ENCODE measurements at regions not wholly inside any gene's neighbourhood (a gene's known extent, or its start where the extent isn't known, plus 50 kb on each side); places are given as distances from the start of the nearest gene placed in this dataset.
"Not testable (repeated sequence)": the region's sequence is repeated elsewhere in the genome, so short reads cannot be mapped to it uniquely, and the experiment has no call there.

DNA sequence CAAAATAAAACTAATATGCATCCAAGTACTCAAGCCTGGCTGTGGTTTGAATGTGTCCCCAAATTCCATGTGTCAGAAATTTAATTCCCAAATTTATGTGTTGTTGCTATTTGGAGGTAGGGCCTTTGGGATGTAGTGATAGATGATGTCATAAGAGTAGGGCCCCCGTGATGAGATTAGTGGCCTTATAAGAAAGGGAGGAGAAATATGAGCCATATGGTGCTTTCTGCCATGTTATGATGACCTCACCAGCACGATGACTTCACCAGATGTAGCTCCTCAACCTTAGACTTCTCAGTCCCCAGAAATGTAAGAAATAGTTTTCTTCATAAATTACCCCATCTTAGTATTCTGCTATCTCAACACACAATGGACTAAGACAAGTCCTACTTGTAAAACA lies 2264.0 kb downstream of the ARAP2 start:
- DNase-seq (ENCODE audit: low read depth, low spot score), result no peak

DNA sequence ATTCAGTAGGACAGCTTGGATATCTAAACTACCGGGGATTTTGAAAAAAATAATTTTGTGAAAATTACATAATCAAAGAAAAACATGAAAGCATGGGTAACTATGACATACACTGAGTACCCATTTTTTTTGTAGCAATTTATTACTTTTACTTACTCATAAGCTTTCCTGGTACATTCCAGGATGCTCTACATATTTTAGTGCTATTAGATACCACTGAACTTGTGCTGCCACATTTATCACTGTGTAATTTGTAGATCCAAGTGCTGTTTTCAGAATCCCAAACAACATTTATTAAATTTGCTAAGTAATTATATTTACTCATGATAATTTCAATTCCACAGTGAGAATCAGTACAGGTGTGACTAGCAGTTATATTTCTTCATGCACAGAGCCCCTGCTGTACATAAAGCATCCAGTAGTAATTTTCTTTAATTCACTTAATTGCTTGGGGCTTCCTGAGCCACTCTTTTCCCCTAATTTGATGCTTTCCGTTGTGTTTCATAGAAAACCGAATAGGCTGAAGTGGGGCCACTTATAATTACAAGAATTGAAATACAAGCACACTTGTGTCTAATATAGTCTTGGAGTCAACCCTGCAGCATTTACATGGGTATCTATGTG lies 2254.4 kb downstream of the ARAP2 start:
- no peak for DNase-seq (ENCODE audit: low read depth, low spot score)

DNA sequence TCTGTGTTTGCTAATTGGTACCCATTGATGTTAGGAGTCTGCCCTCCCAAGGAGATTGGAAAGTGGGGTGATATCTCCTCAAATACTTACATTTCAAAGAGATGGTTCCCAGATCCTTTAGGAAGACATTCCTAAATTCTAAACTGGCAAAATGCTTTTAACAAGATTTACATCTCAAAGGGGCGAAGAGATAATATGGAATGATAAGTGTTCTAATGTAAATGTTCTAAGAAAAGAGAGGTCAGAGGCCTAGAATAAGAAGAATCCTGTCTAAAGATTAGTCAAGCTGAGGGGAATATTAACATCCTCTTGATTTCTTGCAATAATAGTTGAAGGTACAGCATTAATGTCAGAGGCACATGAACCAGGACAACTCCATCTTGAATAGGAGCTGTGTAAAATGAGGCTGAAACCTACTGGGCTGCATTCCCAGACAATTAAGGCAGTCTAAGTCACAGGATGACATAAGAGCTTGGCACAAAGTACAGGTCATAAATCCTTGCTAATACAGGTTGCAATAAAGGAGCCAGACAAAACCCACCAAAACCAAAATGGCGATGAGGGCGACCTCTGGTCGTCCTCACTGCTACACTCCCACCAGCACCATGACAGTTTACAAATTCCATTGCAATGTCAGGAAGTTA lies 2248.1 kb downstream of the ARAP2 start:
- no peak for DNase-seq (ENCODE audit: low read depth, low spot score)

DNA sequence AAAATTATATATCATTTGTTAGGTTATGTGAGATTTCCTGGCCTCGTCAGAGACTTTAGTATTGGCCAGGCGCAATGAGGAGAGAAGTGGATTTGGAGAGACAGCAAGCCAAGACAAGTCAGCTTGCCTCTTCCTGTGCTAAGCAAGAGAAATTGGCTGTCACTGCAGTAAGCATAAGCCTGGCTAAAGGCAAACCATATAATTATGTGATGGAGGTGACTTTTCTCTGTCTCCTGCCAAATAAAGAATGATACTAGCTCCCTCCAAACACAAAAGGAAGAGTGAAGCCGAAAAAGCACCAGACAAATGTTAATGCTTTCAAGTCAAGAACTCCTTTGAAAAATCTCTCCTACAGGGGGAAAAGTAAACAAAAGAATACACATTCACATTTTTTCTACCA lies 2246.0 kb downstream of the ARAP2 start:
- no peak for DNase-seq (ENCODE audit: low read depth, low spot score)

DNA sequence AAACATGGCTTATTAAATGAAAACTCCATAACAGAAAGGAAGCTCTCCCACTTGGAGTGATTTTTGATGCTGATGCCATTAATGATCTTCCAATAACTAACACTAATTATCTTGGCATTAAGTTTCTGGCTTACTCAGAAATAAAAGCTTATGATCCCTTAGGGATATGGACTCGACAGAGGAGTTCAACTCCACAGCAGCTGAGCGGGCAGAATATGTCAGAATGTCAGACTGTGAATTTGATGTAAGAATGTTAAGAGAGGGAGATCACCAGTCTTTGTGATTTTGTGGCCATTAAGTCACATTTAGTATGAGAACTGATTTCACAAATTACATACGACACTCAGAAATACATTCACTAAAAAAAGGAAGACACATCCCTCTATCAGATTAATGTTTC lies 2244.0 kb downstream of the ARAP2 start:
- DNase-seq (ENCODE audit: low read depth, low spot score), result no peak

DNA sequence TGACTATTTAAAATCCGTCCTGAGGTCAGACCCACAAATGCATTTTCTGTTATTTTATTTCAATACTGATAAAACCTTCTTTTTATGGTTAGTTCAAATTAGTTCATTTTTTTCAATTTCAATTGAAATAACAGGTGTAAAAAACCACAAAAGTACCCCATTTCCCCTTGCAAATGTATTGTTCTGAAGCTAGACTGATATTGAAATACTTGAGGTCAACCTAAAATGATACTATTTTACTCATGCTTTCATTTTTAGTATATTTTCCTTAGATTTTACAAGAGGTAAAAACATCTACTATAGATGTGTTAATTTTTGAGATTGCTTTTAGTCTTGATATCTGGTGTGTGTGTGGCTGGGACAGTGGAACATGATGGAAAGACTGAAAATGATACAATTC lies 2237.8 kb downstream of the ARAP2 start:
- not testable (repeated sequence) for DNase-seq (ENCODE audit: low read depth, low spot score)

DNA sequence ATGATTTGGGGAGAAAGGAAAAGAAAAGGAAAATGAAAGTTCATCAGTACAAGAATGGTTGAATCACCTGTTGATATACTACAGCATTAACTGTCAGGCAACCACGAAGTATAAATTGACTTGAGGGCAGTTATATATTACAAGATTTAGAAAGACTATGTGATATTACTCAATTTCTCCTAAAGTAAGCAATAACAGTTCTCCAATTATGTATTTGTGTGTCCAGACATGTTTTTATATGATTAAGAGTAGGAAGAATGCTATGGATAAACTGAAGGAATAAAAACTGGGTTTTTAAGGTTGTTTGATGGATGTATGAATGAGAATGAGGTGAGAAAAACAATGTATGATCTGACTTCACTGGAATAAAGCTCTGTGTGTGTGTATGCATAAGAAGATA lies 2234.4 kb downstream of the ARAP2 start:
- no peak for DNase-seq (ENCODE audit: low read depth, low spot score)

DNA sequence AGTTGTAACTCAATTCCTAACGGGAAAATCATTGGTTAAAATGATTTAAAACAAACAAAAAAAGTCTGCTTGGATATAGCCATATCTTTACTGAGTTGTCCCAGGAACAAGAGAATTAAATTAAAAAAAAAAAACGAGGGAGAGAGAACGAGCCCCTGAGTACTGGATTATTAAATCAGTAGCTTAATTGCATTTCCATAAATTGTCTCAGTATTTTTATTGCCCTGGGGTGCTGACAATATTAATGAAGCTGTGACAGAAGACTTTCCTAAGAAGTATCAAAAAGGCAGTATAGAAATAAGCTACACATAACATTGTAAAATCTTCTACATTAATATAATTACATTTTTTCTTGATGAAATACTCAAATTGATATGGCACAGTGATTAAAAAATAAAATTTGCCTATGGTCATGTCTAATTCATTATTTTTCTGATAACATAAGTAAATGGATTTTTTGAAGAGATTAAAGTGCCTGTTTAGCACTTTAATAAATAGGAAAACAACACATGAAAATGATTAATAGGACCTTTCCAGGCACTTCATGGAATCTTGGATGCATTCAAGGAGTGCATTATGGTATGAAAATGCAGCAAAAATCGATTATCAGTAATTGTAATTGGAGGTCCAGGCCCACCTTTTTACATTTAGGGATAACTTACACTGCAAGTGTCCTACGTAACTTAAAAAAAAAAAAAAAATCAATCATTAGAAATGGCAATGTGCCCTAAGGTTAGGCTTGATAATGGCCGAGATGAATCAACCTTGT lies 2233.4 kb downstream of the ARAP2 start:
- no peak for DNase-seq (ENCODE audit: low read depth, low spot score)

DNA sequence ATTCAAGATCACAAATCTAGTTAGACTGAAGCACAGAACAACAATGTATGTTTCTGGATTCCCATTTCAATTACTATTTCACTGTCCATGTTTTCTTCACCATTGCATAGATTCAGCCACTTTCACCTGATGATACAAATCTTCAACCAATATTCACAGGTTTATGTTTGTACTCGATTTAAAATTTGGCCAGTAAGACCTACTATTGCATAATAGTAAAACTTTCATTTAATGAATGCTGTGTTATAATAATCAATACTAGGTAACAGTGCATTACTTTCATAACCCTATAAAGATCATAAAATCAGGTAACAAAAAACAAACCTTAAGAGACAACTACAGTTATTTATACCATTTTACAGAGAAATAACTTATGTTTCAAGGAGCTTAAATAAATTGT lies 2209.1 kb downstream of the ARAP2 start:
- no peak for DNase-seq (ENCODE audit: low read depth, low spot score)

DNA sequence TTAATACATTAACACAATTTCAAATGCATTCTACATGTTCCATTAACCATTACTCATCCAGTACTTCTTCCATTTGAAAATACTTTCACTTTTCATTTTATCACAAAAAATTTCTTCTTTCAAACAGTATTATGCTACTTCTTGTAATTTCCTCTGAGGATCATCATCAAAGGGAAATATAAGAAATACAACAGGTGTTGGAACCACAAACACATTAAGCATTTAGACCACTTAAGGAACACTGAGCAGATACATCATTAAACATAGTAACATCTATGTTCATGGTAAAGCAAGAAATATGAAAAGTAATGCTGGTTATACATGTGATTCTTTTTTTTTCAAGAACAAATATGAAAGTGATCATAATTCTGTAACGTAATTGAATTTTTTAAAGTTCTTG lies 2207.0 kb downstream of the ARAP2 start:
- no peak for DNase-seq (ENCODE audit: low read depth, low spot score)

DNA sequence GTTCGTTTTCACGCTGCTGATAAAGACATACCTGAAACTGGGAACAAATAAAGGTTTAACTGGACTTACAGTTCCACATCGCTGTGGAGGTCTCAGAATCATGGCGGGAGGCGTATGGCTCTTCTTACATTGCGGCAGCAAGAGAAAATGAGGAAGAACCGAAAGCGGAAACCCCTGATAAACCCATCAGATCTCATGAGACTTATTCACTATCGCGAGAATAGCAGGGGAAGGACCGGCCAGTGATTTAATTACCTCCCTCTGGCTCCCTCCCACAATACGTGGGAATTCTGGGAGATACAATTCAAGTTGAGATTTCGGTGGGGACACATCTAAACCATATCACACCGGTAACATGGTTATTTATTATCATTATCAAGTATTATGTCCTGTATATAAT lies 2204.5 kb downstream of the ARAP2 start:
- DNase-seq (ENCODE audit: low read depth, low spot score), result no peak

DNA sequence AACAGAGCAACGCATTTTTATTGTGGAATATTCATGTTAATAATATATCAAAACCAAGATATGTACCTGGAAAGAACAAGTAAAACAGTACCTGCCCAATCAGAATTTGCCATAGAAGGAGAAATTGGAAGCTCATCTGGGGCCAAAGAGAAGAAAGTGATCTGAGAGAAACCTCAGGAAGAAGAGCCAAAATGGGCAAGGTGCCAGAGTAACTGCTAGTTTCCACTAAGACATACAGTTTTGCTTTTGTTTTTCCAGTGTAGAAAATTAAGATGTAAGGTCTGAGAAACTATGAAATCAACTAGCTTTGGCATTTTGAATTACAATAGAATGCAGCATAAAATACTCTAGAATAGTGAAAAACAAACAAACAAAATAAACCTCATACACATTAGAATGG lies 2201.2 kb downstream of the ARAP2 start:
- no peak for DNase-seq (ENCODE audit: low read depth, low spot score)

DNA sequence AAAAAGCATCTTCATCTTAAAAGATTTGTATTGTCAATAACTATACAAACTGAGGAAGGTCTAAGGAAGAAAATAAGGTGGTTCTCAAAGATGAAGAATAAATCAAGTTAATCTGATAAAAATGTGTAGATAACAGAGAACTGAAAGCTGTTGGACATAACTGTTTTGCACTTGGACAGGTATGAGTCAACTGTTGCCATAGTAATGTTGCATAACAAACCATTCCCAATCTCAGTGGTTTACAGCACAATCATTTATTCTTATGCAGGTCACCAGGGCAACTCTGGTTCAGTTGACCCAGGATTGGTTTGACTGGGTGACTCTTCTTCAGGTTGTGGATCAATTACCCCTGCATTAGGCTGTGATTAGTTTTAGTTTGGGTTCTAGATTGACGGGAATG lies 2197.7 kb downstream of the ARAP2 start:
- no peak for DNase-seq (ENCODE audit: low read depth, low spot score)

DNA sequence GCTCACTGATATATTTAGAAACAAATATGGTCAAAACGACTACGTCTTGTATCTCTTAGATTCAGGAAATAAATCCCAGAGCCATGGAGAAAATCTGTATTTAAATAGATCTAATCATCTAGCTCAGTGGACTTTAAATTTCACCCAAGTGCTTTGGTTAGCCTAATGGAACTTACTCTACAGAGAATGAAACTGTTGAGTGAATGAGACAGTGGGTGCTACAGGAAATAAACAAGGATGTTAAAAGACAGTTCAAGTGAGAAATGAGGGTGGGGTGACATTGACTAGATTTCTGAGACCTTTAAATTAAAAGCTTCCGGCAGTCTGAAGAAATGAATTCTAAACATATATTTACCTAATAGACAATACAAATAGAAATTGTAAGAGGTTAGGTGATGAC lies 2197.0 kb downstream of the ARAP2 start:
- no peak for DNase-seq (ENCODE audit: low read depth, low spot score)

DNA sequence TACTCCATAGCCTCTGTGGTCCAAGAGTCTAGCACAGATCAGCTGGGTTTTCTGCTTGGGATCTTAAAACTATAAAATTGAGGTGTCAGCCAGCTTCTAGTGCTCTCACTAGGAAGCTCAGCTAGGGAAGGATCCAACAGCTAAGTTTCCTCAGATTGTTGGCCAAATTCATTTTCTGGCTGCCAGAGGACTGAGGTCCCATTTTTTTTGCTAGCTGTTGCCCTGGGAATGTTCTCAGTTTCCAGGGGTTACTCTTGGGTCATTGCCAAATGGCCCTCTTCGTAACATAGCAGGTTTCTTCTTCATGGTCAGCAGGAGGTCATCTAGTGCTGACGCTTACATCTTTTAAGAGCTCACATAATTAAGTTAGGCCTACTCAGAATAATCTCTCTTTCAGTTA lies 2178.2 kb downstream of the ARAP2 start:
- DNase-seq (ENCODE audit: low read depth, low spot score), result no peak

DNA sequence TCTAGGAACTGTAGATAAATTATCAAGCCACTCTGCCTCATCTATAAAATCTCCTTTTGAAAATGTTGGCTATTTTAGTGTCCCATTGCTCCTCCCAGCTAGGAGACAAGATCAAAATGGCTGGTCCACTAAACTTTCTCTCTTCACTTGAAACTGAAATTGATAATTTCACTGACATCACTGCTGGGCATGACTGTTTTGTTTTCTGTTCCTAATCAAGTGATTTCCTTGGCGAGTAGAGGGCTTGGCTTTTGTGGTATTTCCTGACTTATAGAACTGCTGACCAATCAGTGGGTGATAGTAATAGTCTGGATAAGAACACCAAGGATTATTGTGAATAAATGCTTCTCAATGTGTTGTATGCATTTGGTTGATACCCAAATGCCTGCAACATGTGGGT lies 2152.9 kb downstream of the ARAP2 start:
- no peak for DNase-seq (ENCODE audit: low read depth, low spot score)

DNA sequence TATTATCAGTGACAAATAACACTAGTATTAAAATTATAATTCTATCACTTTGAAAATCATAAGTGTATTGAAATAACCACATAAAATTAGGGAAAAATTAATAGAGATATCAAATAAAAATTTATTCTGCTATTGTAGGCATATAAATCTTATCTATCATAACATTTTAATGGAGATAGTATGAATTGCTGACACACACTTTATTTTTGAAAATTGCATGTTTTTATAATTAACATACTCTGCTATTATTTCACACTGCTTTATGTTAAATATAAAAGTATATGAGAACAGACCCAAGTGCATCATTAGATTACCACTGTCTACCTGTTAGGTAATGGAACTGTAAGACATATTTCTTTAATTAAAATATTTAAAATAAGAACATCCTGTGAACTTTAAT lies 2150.2 kb downstream of the ARAP2 start:
- no peak for DNase-seq (ENCODE audit: low read depth, low spot score)

DNA sequence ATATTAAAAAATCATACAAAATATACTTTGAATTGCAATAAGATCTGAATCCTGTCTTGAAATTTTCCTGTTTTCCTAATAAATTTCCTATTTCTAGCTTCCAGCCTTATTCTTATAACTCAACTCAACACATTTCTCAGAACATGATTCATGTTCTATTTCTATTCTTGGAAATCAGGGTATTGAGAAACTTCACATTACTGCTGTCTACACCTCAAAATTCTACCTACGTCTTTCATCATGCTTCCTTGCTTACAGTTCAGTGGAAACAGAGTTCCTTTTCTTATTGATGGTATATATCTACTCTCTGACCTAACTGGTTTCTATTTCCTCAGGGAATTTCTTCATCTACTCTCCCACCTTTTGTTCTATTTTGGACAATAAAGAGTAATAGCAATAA lies 2139.0 kb downstream of the ARAP2 start:
- no peak for DNase-seq (ENCODE audit: low read depth, low spot score)

DNA sequence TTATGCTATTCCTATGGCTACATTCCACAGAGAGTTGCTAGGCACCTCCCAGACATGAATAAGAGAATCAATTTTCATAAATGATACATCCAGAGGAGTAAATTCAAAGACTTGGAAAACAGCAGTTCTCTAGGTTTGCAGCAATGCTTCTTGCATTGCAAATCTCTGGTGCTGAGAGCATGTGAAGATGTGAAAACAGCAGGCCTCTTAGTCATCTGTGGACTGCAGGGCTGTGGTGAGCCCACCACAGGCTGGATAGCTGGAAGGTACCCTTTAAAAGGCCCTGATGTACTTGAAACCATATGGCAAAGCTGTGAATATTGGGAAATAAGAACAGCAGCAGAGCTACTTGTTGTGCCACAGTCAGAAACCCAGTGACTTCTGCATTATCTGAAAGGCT lies 2135.9 kb downstream of the ARAP2 start:
- DNase-seq (ENCODE audit: low read depth, low spot score), result no peak

DNA sequence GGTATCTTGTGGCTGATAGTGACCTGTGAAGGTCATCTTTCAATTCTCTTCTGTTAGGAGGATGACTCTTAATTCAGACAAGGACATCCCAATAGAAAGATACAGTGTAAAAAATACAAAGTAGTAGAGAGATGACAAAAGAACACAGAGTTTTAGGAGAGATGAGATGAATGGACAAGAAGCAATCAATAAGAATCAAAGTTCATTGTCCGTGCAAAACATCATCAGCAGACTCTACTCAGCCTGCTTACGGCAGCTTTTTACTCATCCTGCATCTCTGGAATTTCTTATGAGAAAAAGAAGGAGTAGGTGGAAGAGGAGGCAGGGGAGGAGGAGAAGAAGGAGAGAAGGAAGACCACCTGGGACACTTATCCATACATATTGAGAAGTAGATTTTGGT lies 2131.7 kb downstream of the ARAP2 start:
- no peak for DNase-seq (ENCODE audit: low read depth, low spot score)

DNA sequence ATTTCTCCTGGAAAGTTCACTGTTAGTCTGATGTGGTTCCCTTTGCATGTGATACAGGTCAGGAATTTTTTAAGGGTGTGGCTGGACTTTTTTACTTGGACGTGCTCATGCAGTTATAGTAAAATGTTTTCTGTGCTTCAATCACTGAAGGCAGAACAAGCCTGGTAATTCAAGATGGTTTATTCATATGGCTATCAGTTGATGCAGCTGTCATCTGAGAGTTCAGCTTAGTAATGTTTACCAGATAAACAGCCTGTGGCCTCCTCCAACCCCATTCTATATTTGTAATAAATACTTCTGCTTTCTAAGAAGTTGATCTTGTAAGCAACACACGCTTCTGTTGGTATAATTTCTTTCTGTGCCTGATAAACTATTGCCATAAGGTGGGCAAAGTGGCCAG lies 2105.9 kb downstream of the ARAP2 start:
- DNase-seq (ENCODE audit: low read depth, low spot score), result no peak

DNA sequence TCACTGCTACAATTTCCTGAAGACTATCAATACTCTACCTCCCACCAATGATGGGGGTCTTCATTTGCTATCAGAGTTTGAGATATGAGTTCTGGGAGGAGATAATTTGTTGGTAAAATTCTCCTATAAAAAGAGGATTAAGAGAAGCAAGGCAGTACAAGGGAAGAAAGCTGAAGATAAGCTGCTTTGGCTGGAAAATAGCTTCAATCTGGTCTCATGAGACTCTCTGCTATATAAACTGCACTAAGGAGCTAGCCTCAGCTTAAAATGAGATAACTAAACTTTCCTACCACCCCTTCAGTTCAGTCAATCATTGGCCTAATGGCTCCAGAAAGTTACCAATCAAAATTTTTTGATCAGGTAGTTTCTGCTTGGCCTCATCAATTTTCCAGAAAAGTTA lies 2105.0 kb downstream of the ARAP2 start:
- DNase-seq (ENCODE audit: low read depth, low spot score), result no peak

DNA sequence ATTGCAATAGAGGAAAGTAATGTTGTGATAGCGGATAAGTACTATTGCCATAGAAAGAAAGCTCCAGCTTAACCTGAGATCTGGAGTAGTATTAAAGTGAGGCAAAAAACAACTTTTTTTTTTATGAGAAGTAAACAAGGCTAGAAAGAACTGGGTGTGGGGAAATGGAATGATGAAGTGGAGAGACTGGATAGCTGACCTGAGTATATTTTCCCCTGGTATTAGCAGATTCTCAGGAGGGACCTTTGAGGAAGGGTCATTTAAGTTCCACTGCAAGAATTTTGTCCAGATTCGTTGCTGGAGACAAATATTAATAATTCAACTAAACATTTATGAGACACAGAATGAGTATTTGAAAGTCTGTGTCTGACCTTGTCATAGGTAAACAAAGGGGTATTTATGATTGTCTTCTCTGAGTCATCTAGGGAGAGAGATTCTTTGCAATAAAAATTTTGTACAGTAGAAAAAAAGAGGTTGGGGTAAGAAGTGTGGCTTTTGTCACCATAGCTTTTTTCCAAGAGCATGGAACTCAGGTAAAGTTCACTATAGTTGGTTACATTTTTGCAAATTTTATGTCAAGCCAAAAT lies 2095.9 kb downstream of the ARAP2 start:
- no peak for DNase-seq (ENCODE audit: low read depth, low spot score)
